Mesenteric fat pad (tissue), 1 donor: ENCODE measurements at regions not wholly inside any gene's neighbourhood (a gene's known extent, or its start where the extent isn't known, plus 50 kb on each side); places are given as distances from the start of the nearest gene placed in this dataset.
"Not testable (repeated sequence)": the region's sequence is repeated elsewhere in the genome, so short reads cannot be mapped to it uniquely, and the experiment has no call there.

ENCODE experiments used
- DNase-seq: peaks from one replicate; pipeline ENCODE4 v3.0.0-alpha.2; 2020; ENCODE audit warnings: low spot score
- donor health status: DM: yes; HTN: yes; CAD: no.

DNA sequence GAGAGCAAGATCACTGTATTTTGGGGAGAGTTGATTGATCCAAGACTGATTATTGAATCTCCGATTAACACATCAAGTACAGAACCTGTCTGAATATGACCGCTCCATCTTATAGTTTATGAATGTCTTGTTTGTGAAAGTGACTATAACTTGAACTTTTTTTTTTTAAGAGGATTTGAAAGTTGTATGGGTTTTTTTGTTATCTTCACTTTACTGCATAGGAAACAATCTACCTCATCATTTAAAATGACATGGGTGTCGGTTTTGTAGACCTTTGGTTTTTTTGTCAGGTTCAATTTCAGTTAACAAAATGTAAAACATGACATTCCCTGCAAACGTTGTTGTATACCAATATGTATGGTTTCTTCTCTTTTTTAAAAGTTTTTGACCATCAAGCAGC, 103.0 kb upstream of the NUDT6 start:
- no peak for DNase-seq

DNA sequence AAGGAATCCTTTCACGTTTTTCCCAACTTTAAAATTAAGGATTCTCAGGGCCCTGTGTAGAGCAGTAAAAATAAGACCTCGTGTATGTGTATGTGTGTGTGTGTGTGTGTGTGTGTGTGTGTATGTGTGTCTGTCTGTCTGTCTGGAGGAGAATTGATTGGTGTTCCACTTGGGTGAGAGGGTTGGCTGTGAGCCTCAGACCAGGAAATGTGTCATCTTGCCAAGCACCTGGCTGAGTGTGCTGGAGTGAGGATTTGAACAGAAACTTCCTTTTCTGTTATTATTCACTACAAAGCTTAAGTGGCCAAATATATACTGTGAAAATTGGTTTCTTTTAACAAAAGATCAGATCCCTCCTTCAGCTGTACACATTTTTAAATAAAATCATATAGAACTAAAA, 103.6 kb upstream of the NUDT6 start:
- DNase-seq, result not testable (repeated sequence)

DNA sequence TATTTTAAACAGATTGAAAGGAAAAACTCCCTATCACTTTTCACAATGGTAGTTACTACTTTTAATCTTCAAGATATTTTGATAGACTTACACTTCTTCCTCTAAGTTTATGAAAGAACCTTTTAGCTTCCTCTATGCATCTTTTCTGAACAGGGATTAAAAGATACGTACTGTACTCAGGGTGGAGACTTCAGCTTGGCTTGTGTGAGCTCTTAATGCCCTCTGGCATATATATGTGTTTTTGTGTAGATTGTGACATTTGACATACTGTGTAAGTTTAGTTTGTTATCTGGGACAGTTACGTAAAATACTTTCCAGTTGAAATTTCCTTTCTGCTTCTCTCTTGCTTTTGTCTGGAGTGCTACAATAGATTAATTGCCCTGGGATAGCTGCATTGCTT, 109.3 kb upstream of the NUDT6 start:
- no peak for DNase-seq

DNA sequence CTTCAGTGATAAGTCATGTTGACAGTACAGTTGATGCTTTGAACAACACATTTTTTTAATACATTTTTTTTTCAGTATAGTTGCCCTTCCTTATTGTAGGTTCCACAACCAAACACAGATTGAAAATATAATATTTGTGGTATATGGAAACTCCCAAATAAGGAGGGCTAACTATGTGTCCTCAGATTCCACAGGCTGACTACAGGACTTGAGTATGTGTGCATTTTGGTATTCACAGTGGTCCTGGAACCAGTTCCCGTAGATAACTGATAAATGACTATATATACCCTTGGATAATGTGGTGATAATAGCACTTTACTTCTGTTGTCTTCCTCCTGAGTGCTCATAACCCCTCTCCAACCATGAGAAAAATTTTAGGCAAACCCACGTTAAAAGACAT, 111.6 kb upstream of the NUDT6 start:
- DNase-seq, result no peak

DNA sequence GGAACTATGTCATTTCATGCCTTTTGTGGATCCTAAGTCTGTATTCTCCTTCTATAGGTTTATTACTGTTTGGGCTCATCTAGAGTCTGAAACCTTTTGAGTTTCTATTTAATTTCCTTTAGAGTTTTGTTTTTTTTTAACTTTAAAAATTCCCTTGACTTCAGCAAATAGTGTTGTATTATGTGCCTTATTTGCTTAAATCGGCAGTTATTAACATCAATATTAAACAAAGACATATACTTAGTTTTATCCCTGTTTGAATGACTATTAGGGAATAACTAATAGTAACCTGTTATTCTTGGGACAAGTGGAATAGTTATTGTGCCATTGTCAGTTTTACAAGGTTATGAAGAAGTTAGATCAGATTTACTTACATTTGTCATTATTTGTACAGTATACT, 112.8 kb upstream of the NUDT6 start:
- DNase-seq, result no peak

DNA sequence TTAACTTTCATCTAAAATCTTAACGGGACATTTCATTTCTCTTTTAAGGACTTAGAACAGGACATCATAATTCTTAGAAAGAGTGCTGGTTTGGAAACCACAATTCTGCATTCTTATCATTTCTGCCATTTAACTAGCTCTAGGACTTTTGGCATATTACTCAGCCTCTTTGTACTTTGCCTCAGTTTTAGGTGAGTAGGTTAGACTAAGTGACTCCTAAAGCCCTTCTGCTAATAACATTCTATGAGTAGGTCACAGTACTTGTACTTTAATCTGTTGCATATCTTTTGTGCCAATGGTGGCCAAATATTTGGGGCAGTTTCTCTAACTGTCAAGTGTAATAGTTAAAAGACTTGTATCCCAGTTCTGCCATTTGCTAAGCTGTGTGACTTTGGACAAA, 115.4 kb upstream of the NUDT6 start:
- DNase-seq, result no peak

DNA sequence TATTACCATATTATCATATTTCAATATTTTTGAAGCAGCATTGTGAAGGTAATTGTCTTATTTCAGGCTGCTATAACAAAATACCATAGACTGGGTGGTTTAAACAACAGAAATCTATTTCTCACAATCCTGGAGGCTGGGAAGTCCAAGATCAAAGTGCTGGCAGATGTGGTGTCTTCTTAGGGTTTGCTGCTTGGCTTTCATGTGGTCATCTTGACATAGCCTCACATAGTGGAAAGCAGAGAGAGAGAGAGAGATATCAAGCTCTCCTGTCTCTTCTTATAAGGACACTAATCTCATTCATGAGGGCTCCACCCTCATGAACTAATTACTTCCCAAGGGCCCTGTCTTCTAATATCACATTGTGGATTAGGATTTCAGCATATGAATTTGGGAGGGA, 119.7 kb upstream of the NUDT6 start:
- no peak for DNase-seq

DNA sequence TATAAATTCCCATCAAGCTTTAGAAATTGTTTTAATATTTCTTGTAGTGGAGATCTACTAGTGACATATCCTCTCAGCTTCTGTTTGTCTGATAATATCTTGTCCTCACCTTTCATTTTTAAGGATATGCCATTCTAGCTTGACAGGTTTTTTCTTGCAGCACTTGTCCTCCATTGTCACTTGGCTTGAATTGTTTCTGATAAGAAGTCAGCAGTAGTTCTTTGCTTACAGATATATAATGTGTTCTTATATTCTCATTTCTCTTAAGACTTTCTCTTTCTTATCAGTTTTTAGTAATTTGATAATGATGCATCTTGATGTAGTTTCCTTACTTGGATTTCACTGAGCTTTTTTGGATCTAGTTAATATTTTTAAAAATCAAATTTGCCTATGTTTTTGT, 120.6 kb upstream of the NUDT6 start:
- no peak for DNase-seq

DNA sequence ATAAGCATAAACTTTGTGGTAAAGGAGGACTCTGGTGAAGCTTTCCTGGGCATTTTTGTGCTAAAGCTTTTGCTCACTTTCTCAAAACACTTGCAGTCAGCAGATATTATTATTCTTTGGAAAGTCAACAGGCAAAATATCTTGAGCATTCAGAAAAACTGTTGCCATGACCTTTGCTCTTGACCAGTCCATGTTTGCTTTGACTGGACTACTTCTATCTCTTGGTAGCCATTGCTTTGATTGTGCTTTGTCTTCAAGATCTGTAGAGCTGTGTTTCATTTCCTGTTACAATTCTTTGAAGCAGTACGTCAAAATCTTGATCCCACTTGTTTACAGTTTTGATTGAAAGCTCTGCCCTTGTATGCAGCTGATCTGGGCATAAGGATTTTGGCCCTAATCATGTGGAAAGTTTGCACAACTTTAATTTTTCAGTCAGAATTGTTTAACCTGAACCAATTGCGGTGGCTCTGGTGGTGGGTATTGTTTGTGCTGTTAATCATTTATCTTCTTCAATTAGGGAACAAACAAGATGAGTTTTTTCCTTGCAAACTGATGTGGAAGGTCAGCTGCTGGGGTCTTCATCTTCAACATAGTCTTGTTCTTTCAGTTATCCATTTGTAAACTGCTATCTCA, 121.5 kb upstream of the NUDT6 start:
- no peak for DNase-seq

DNA sequence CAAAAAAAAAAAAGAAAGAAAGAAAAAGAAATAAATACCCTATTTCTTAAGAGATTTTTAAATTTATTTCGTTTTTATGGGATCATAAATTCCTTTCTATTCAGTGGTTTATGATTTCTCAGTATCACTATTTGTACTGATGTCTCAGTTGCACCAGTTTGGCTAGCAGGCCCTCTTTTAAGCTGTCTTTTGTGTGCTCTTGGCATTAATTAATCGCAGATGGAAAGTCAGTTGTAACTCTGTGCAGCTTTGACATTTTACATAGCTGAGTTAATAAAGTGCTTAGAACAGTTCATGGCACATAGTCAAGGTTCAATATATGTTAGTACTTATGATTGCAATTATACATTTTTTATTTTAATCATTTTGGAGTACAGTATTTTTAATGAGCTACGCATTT, 123.7 kb upstream of the NUDT6 start:
- no peak for DNase-seq

DNA sequence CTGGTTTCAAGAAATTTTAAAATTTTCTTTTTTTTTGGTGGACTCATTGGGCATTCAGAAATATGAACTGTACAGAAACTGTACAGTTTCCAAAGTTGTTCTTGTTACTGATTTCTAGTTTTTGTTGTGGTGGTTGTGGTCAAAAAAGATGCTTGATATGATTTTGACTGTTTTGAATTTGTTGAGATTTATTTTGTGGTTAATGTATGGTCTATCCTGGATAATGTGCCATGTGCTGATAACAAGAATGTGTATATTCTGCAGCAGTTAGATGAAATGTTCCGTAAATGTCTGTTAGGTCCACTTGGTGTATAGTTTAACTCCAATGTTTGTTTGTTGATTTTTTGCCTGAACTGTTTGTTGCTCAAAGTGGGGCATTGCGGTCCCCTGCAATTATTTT, 127.6 kb upstream of the NUDT6 start:
- no peak for DNase-seq

DNA sequence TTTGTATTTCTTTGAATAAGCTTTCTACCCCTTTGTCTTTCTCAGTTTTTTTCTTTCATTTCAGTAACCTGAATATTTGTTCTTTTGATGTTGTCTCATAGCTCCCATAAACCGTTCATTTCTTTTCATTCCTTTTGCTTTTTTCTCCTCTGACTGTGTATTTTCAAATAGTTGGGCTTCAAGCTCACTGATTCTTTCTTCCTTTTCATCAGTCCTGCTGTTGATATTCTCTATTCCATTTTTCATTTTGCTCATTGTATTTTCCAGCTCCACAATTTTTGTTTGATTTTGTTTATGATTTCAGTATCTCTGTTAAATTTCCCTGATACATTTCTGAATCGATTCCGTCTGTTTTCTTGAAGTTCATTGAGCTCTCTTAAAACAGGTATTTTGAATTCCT, 129.6 kb upstream of the NUDT6 start:
- DNase-seq, result no peak

DNA sequence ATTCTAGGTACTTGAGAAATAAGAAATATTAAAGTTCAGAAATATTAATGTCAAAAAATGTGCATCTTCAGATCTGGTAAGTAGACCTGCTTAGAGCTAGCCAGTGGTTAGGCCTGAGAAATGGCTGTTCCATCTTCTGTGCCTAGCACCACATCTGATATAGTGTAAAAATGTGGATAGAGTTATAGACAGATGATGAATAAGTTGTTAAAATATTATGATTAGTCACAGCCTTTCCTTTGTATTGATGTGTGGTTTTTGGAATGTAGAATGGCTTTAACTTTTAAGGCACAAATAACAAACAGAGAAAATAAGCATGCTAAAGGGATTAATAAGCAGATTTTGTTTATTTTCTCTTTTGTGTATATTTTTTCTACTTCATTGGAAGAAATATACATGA, 133.5 kb upstream of the NUDT6 start:
- DNase-seq, result no peak

DNA sequence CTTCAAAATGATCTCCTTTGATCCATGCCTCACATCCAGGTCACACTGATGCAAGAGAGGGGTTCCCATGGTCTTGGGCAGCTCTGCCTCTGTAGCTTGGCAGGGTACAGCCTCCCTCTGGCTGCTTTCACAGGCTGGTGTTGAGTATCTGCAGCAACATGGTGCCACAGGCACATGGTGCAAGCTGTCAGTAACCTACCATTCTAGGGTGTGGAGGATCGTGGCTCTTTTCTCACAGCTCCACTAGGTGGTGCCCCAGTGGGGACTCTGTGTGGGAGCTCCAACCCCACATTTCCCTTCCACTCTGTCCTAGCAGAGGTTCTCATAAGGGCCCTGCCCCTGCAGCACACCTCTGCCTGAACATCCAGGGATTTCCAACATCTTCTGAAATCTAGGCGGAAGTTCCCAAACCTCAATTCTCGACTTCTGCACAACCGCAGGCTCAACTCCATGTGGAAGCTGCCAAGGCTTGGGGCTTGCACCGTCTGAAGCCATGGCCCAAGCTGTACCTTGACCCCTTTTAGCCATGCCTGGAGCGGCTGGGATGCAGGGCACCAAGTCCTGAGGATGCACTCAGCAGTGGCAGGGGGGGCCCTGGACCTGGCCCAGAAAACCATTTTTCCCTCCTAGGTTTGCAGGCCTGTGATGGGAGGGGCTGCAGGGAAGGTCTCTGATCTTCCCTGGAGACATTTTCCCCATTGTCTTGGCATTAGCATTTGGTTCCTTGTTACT, 137.8 kb upstream of the NUDT6 start:
- peak; percentile 76 for DNase-seq

DNA sequence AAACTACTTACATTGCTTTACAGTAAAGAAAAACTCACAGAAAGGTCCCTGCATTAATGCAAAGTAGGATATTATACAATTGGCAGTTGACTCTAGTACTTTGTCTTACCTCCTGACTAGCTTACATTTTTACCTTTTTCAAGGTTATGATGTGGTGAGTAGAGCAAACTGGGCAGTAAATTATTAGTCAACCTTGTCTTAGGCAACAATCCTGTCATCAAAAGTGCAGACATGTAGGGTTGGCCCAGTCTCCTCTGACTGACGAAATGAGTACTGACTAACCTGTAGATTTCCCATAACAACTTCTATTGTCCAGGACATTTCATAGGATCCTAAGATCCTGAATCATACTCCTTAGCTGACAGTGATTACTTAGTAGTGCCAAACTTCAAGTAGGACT, 142.0 kb upstream of the NUDT6 start:
- no peak for DNase-seq

DNA sequence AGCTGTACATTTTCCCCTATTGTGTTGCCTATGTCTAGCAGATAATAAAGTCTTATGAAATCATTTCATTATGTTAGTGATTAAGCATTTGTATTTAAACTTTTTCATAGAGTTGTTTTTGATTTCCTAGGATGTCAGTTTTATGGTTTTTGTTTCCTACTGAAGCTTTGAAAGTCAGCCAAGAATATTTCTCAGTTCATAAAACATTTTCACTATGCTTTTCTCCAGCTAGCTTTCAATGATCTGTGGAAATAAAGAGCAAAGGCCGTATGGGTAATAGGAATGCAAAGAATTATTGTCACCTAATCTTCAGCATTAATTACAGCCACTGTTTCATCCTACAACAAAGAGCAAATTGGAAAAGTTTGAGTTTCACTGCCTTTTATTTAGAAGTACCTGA, 145.7 kb upstream of the NUDT6 start:
- no peak for DNase-seq

DNA sequence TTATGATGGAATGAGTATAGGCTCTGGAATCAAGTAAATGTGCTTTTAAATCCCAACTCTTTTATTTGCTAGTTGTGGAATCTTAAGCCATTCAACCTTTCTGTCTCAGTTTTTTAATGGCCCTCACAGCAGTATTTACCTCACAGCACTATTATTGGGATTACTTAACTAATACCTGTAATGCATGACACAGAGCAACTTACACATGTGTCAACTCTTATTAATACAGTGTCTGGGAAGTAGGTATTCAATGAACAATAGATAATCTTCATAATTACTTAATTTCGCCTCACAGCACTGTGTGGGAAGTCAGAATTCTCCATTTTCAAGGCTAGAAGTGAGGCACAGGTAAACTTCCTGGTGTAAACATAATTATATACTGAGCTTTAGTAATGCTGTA, 149.7 kb upstream of the NUDT6 start:
- no peak for DNase-seq

DNA sequence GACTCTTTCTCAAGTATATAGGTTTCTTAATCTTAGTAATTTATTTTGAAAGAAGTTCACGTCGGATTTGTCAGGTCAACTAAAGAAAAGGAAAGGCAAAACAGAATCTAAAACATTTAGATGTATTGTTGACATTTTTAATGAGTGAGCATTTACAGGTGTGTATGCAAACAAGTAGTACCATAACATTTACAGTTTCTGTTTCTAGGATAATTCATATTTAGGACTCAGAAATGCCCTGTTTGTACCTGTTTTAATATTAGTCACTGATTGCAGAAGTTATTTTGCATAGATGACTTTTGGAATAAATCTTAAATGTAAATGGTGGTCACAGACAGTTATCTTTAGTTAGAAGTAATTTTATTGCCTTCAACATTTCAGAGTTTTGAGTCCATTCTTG, 151.3 kb upstream of the NUDT6 start:
- DNase-seq, result no peak

DNA sequence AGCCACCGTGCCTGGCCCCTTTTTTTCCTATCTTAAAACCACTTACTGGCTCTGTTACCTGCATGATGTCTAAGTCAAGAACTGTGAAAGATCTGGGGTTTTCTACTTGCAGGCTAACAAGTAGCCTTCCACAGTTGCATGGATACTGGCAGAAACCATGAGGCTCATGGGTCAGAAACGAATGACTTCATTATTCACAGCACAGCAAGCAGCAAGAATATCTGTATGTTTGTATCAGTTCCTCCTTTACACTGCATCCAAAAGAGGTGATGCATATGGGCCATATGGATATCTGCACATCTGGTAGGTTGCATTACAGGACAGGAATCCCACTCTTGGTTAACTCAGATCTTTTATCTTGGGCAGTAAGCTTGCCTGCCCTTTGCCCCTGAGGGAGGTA, 154.9 kb upstream of the NUDT6 start:
- no peak for DNase-seq

DNA sequence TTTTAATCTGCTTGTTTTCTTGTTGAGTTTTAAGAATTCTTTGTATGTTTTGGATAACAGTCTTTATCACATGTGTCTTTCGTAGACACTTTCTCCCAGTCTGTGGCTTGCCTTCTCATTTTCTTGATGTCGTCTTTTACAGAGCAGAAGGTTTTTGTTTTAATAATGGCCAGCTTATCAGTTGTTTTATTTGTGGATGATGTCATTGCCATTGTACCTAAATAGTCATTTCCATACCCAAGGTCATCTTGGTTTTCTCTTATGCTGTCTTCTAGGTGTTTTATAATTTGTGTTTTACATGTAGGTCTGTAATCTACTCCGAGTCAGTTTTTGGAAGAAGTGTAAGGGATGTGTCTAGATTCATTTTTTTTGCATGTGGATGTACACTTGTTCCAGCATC, 159.6 kb upstream of the NUDT6 start:
- no peak for DNase-seq

DNA sequence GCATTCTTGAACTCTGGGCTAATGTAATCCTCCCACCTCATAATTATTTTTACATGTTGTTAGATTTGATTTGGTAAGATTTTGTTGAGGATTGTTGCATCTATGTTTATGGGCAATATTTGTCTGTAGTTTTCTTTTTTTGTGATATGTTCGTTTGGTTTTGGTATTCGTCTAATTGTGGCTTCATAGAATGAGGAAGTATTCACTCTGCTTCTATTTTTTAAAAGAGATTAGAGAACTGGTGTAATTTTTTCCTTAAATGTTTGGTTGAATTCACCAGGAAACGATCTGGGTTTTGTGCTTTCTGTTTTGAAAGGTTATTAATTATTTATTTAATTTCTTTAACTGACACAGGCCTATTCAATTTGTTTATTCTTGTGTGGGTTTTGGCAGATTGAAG, 161.2 kb upstream of the NUDT6 start:
- DNase-seq, result no peak

DNA sequence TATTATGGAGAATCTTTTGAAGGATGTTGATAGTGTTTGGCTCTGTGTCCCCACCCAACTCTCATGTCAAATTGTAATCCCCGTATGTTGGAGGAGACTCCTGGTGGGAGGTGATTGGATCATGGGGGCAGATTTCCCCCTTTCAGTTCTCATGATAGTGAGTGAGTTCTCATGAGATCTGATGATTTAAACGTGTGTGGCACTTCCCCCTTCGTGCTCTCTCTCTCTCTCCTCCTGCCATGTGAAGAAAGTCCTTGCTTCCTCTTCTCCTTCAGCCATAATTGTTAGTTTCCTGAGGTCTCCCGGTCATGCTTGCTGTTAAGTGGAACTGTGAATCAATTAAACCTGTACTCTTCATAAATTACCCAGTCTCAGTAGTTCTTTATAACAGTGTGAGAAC, 166.1 kb upstream of the NUDT6 start:
- no peak for DNase-seq

DNA sequence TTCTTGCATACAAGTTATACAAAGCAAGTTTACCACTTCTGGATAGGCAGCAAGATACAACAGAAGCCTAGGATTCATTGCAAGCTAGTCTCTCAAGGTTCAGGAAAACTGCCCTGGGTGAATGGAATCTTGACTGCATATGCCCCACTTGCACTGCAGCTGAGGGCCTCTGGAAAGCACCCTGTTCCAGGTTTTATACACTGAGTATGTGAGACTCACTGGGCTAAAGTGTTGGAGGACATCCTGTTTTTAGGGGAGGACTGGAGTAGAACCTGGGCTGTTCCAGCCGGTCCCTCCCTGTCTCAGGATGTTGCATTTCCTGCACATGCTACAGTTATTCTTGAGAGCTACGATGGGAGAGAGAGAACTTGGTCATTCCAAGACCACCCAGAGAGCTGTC, 168.5 kb upstream of the NUDT6 start:
- DNase-seq, result no peak

DNA sequence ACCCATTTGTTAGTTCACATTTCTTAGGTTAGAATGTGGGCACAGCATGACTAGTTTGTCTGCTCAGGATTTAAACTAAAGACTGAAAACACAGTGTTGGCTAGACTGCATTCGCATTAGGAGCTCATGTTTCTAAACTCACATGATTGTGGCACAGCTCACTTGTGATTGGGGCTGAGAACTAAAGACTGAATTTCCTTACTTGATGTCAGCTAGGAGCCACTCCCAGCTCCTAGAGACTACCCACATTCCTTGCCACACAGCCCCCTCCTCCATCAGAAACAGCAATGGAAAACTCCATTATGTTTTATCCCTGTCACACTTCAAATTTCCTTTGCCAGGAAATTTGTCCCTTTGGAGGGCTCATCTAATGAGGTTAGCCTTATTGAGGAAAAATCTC, 170.2 kb upstream of the NUDT6 start:
- no peak for DNase-seq
